ENCODE measurements at regions not wholly inside any gene's neighbourhood (a gene's known extent, or its start where the extent isn't known, plus 50 kb on each side); places are given as distances from the start of the nearest gene placed in this dataset.

DNA sequence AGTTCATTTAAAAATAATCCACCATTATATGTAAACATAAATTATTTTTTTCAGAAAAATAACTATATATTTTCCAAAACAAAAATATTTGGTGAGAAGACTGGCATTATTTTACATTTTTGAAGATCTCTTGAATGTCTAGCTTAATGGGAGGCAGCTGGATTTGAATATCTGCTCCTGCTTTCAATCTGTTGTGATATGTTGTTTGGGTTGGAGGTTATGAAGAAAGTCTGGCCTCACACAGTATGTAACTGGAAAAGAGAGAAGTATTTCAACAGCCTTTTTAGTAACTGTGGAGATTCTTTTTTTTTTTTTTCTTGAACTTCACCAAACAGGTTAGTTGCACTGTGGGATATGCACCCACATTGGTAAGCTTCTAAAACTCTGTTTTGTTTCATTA lies 84.7 kb upstream of the SLIT3 start:
- intact Hi-C loops (cut with micrococcal nuclease; ENCODE audit: unreplicated experiment): no loop called here
- no peaks in the 10 kb centered on the region for H3K27me3 ChIP-seq (ENCODE audit: control insufficient read depth in 1 of 2, insufficient read depth in 2 of 2, low read length in 2 of 2)
- H3K36me3 ChIP-seq (replicated peaks in 1 of 2; ENCODE audit: control insufficient read depth in 1 of 2, insufficient read depth in 2 of 2, low read length in 2 of 2): no peaks in the 10 kb centered on the region; a peak in 1 of 5 replicates
- no peak overlapping the region for H3K4me2 ChIP-seq (ENCODE audit: low read depth, low read length)
- H3K27ac ChIP-seq (ENCODE audit: extremely low read length, insufficient read depth, low read length): no peak overlapping the region
- H3K9ac ChIP-seq (ENCODE audit: insufficient read depth, low read depth, low read length): no peak overlapping the region
- ATAC-seq: no peak
- no peak for FAIRE-seq
- BruUV-seq (replicated peaks): no TSS peak
- ChIA-PET POLR2A (no interaction called here), CTCF (ENCODE audit: low intra/inter-chr PET ratio, low total read pairs) (no interaction called here)
- H4K20me1 ChIP-seq (ENCODE audit: insufficient read depth, low read length): no peaks in the 10 kb centered on the region
- in situ Hi-C loops (cut with HindIII; ENCODE audit: extremely low pct_ligation_motif_present, low pct_unique_long_range_greater_than_20kb): no loop called here
- TF ChIP-seq ZNF451 (CRISPR knock-in tag; IDR thresholded peaks at IDR 0.05) (no peak), RFX1 (IDR thresholded peaks at IDR 0.05) (no peak)
- H2AFZ ChIP-seq (ENCODE audit: low read length): no peak overlapping the region
- H3K9me3 ChIP-seq (ENCODE audit: low read length): no peaks in the 10 kb centered on the region
- H3K4me1 ChIP-seq (ENCODE audit: insufficient read depth, low read length): no peaks in the 10 kb centered on the region
- no peaks in the 10 kb centered on the region for H3K79me2 ChIP-seq (ENCODE audit: insufficient read depth, low read length)
- no peak overlapping the region for H3K4me3 ChIP-seq (replicated peaks in 1 of 3; ENCODE audit: insufficient read depth in 1 of 3, low read depth in 2 of 3, low read length in 3 of 3)
- no peak for DNase-seq (ENCODE audit: low spot score)

DNA sequence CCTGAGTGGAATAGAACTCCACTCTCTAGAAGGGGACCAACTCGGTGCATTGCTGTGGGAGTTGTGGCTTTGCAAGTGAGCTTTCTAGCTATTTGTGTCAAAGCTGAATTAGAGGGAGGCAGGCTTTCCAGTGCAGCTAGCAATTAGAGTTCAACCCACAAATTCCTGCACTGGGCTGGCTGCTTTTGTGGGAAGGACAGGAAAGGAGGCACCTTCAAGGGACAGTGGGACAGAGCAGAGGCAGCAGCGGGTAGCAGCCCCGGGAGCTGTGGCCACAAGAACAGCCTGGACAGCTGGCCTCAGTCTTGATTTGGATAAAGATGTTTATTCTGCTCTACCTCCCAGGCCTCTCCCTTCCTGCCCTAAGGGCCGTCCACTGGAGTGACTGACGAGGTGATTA lies 83.7 kb upstream of the SLIT3 start:
- Histone ChIP-seq H2AFZ (ENCODE audit: low read length) (no peak overlapping the region), H4K20me1 (ENCODE audit: insufficient read depth, low read length) (no peaks in the 10 kb centered on the region), H3K27ac (ENCODE audit: extremely low read length, insufficient read depth, low read length) (no peak overlapping the region), H3K9ac (ENCODE audit: insufficient read depth, low read depth, low read length) (no peak overlapping the region), H3K4me1 (ENCODE audit: insufficient read depth, low read length) (no peaks in the 10 kb centered on the region), H3K4me3 (replicated peaks in 1 of 3; ENCODE audit: insufficient read depth in 1 of 3, low read depth in 2 of 3, low read length in 3 of 3) (no peak overlapping the region), H3K4me2 (ENCODE audit: low read depth, low read length) (no peak overlapping the region), H3K27me3 (ENCODE audit: control insufficient read depth in 1 of 2, insufficient read depth in 2 of 2, low read length in 2 of 2) (no peaks in the 10 kb centered on the region), H3K9me3 (ENCODE audit: low read length) (no peaks in the 10 kb centered on the region), H3K79me2 (ENCODE audit: insufficient read depth, low read length) (no peaks in the 10 kb centered on the region), H3K36me3 (replicated peaks in 1 of 2; ENCODE audit: control insufficient read depth in 1 of 2, insufficient read depth in 2 of 2, low read length in 2 of 2) (no peaks in the 10 kb centered on the region; a peak in 1 of 5 replicates)
- in situ Hi-C loops (cut with HindIII; ENCODE audit: extremely low pct_ligation_motif_present, low pct_unique_long_range_greater_than_20kb) (no loop called here), intact Hi-C loops (cut with micrococcal nuclease; ENCODE audit: unreplicated experiment) (no loop called here)
- TF ChIP-seq POLR2AphosphoS2 (IDR thresholded peaks at IDR 0.05; ENCODE audit: low read depth, low read length) (no peak), ZNF746 (CRISPR knock-in tag; IDR thresholded peaks at IDR 0.05) (no peak), KLF12 (CRISPR knock-in tag; IDR thresholded peaks at IDR 0.05; ENCODE audit: borderline replicate concordance) (no peak), NFRKB (IDR thresholded peaks at IDR 0.05) (no peak), XRCC5 (optimal IDR thresholded peaks at IDR 0.05; ENCODE audit: low read length) (no peak), TOPORS (CRISPR knock-in tag; IDR thresholded peaks at IDR 0.05) (no peak), ZNF562 (CRISPR knock-in tag; IDR thresholded peaks at IDR 0.05; ENCODE audit: borderline replicate concordance) (no peak)
- TF ChIP-seq, protein P1, sequence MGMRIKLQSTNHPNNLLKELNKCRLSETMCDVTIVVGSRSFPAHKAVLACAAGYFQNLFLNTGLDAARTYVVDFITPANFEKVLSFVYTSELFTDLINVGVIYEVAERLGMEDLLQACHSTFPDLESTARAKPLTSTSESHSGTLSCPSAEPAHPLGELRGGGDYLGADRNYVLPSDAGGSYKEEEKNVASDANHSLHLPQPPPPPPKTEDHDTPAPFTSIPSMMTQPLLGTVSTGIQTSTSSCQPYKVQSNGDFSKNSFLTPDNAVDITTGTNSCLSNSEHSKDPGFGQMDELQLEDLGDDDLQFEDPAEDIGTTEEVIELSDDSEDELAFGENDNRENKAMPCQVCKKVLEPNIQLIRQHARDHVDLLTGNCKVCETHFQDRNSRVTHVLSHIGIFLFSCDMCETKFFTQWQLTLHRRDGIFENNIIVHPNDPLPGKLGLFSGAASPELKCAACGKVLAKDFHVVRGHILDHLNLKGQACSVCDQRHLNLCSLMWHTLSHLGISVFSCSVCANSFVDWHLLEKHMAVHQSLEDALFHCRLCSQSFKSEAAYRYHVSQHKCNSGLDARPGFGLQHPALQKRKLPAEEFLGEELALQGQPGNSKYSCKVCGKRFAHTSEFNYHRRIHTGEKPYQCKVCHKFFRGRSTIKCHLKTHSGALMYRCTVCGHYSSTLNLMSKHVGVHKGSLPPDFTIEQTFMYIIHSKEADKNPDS (CRISPR knock-in tag; IDR thresholded peaks at IDR 0.05): no peak
- ChIA-PET POLR2A (no interaction called here), CTCF (ENCODE audit: low intra/inter-chr PET ratio, low total read pairs) (no interaction called here)
- no TSS peak for BruUV-seq (replicated peaks)
- no peak for ATAC-seq
- 0% methylated on average over 2 of the region's 5 CpGs for WGBS (ENCODE audit: low lambda C conversion rate)
- no peak for DNase-seq (ENCODE audit: low spot score)
- FAIRE-seq: no peak

Data from HepG2 (cell line).